ENCODE measurements at regions not wholly inside any gene's neighbourhood (a gene's known extent, or its start where the extent isn't known, plus 50 kb on each side); places are given as distances from the start of the nearest gene placed in this dataset.
"Not testable (repeated sequence)": the region's sequence is repeated elsewhere in the genome, so short reads cannot be mapped to it uniquely, and the experiment has no call there.

- no peak for DNase-seq
Measured at GRCh38 chr11:116328851-116329250, 443.9 kb downstream of the BUD13 start.

GRCh38 chr11:116328391-116328790 is 444.4 kb downstream of the BUD13 start:
- no peak for DNase-seq

DNA sequence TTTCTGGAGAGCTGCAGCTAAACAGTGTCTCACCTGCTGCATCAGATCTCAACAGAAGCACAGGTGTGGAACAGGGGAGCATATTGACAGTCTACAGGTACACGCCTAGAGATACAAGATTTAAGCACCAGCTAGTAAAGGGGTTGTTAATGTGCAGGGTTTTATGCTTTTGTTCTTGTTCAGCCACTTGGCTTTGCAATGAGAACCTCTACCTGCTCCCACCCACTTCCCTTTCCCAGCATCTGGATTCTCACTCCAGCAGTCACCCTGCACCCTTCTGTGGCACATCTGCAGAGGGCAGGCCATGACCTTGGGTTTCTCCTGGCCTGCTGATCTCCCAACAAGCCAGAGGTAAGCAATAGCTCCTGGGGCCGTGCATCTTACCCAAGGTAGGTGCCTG is 446.6 kb downstream of the BUD13 start:
- DNase-seq: no peak

- no peak for DNase-seq
Measured at GRCh38 chr11:116325247-116325646, 447.5 kb downstream of the BUD13 start.

- not testable (repeated sequence) for DNase-seq
Measured at GRCh38 chr11:116324077-116324476, 448.7 kb downstream of the BUD13 start.

DNA sequence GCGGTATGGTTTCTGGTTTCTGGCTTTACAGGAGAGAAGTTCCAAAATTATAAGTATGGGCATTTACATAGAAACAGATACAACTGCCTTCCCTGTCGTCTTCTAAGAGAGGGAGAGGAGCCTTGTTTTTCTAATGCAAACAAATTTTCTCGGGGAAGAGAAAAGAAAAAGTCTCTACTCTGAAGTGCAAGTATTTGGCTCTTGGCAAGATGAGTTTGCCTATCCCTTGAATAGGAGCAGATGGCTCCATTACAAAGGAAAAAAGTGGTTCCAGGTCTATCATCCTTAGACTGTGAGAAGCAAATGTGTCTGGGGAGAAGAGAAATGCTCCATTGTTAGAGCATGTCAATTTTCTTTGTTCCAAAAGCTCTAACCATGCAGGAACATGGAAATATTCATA is 455.6 kb downstream of the BUD13 start:
- no peak for DNase-seq

DNA sequence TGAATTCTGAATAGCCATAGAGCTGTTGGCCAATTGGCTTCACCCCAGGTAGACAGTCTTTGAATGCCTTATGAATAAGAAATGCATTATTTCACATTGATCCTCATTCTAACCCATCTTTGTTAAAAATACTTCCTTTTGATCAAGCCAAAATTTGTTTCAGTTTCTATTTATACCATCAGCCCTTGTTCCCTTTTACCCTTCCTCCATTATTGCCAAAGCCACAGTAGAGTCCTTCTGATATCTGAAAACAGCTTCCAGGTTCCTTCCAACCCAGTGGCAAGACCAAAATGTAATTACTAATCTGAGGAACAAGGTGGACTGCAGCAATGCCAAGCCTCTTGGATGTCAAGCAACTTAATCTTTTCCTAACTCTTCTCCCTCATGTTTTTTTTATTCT is 458.8 kb downstream of the BUD13 start:
- no peak for DNase-seq

- DNase-seq: no peak
Measured at GRCh38 chr11:116312570-116313391, 460.0 kb downstream of the BUD13 start.

DNA sequence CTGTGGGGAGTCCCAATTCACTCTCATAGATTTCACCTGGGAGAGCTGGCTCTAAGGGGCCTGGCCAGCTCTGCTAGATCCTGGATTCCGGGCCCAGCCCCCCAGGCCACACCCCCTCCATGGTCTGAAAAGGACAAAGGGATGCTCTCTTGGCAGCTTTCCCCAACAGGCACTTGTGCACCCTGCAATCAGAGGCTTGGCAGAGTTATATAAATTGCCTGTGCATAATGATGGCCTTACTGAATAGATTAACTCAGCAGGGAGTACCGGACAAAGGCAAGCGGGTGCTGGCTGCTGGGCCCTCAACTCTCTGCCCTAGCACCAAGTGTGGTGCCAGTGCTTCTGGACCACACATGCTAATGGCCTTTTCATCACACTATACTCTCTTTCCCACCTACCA is 461.6 kb downstream of the BUD13 start:
- DNase-seq: no peak

- no peak for DNase-seq
Measured at GRCh38 chr11:116310698-116311097, 462.1 kb downstream of the BUD13 start.

DNA sequence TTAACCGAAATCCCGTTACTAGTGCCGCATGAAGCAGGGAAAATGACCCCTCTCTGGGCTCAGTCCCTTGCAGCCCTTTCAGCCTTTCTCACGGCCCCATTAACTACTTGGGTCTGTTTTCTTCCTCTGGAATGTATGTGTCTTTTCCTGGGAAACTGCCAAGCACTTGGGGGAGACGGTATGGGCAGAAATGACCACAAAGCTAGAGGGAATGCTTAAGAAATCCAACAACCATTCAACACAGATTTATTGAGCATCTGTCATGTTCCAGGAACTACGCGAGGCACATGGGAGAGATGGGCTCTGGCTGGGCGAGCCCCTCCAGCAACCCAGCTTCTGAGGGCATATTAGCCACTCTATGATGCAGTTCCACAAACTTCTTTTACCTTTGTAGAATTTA is 462.6 kb downstream of the BUD13 start:
- no peak for DNase-seq

DNA sequence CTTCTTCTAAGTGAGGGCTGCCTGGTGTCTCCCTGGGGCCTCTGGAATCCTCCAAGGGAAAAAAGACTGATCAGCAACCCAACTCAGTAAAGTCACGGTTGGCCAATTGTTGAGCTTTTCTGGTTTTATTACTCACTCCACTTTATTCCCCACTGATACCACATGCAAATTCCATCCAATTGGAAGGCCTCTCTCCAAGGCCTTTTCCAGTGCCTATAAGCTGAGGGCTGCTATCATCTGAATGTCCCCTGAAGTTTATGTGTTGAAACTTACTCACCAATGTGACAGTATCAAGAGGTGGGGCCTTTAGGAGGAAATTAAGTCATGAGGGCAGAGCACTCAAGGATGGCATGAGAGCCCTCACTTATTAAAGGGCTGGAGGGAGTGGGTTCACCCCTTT is 463.3 kb downstream of the BUD13 start:
- no peak for DNase-seq

GRCh38 chr11:116302756-116303155 is 470.0 kb downstream of the BUD13 start:
- DNase-seq: no peak

DNA sequence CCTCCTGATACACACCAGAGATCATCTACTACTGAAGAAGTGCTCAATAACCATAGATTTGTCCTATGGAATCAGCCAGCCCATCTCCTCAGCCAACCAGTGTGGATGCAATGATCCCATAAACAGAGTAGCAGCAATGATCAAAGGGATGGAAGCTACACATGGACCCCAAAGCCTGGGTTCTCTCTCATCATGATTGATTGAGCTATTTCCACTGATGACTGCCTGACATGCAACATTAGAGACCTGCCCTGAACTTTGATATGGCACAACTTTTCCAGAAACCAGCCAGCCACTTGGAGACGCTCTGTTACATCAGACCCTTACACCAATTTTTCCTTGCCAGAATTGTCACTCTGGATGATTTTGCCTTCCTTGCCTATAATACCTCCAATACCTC is 471.6 kb downstream of the BUD13 start:
- no peak for DNase-seq

- no peak for DNase-seq
Measured at GRCh38 chr11:116300232-116300631, 472.6 kb downstream of the BUD13 start.

- DNase-seq: no peak
Measured at GRCh38 chr11:116294630-116295029, 478.2 kb downstream of the BUD13 start.

DNA sequence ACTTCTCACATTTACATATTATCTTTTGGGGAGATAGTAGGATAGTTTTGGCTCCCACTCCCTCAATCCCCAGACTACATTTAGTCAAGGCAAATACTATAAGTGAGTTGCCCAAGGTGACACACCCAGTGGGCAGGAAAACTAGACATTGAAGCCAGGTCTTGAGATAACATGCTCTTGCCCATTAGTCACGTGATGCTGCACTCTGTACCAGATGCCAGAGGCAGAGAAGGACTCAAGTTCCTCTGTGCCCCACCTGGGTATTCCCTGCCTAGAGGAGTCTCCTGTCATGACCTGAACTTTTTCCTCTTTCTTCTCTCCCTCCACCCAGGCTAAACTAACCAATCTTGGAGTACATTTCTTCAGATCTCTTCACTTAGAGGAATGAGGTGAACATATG is 484.9 kb downstream of the BUD13 start:
- no peak for DNase-seq

DNA sequence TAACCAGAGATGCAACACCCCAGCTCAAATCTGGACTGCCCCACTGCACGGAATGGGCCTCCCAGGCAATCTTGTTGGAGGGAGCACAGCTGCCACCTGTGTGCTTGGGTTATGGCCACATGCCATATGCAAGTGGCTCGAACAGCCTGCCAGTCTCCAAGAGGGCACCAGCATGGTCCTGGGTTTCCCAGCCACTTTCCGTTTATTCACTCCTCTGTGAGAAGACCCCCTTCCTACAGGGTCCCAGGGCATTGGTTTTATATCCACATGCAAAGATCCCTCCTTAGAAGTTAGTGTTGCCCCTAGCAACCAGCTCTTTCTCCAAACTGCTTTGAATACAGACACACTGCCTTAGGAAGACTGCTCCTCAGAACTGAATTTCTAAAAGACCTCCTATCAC is 487.8 kb downstream of the BUD13 start:
- no peak for DNase-seq

DNA sequence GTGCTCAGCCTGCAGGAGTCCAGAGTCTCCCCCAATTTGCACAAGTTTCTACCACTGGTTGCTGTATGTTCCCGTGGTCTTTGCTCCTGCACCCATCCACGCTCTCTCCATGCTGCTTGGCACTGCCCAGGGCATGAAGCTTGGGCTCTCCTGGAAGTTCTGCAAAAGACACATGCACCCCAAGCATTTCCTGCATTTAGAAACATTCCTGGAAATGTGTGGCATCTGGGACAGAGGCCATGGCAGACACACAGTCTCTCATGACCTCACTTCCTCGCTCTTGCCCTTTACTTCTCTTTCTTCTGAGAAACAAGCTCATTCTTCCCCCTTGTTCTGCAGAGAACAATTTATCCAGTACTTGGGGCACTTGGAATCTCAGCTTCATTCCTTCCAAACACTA is 489.5 kb downstream of the BUD13 start:
- DNase-seq: no peak

- no peak for DNase-seq
Measured at GRCh38 chr11:116282481-116282880, 490.3 kb downstream of the BUD13 start.

DNA sequence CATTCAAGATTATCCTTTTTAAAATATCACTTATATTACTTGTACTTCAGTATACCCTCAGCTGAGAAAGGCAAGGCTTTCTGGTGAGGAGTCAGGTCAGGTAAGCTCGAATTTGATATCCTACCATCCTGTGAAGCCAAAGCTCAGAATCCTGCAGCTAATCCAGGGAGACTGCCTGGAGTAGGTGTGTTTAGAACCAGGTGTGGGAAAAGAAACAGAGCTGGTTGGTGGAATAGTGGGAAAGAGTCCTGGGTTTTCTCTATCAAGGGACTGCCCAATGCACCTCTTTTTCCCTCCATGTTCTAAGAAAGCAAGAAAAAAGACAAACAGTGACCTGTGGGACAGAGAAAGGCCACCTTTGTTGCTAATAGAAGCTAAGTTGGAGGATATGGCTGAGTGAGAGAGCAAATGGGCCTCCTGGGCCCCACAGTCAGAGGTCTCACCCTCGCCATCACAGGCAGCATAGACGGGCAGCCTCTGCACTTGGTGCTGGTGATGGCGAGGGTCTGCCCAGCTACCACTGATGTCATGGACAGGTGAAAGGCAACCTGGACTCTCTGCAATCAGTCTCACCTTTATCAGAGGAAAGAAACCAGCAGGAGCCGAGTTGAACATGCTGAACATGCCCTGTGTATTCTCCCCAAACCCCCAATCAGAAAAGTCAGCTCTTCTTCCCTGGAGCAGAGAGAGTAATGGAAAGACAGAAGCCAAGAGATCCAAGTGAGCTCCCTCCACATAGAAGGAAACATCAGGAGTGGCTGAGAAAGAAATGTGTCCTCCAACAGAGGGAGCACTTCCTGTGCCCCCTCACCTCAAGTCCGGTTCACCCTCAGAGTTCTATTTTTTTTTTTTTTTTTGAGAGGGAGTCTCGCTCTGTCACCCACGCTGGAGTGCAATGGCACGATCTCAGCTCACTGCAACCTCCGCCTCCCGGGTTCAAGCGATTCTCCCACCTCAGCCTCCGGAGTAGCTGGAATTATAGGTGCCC is 491.3 kb downstream of the BUD13 start:
- no peak for DNase-seq

DNA sequence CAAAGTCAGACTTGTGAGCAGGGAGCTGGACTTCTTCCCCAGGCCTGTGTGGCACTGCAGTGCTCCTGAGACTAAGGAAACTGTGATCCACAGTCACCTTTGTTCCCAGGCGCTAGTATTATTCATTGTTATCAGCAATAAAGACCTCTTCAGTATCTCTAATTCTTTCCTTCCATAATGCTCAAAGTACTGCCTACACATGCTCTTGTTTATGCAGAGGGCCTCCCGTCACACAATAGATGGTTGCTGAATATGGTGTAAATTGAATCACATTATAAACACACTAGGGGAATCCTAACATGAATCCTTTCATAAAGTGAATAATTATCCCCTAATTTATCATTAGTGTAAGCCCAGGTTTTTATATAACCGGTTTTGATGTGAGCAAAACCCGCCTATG is 493.3 kb downstream of the BUD13 start:
- no peak for DNase-seq

GRCh38 chr11:116278076-116278475 is 494.7 kb downstream of the BUD13 start:
- DNase-seq: no peak

Measured in NK-92 treated with Interleukin-12 subunit alpha and Interleukin-12 subunit beta, amount 100 ng/mL, for 24 hours (cell line).